GM12872 (cell line): ENCODE measurements at regions not wholly inside any gene's neighbourhood (a gene's known extent, or its start where the extent isn't known, plus 50 kb on each side); places are given as distances from the start of the nearest gene placed in this dataset.

Experiments used
- TF ChIP-seq, protein P1 (sequence below): IDR thresholded peaks from 3 replicates; pipeline ENCODE4 v1.5.1; 2011; ENCODE audit warnings: low read depth, mild to moderate bottlenecking, low read length, moderate library complexity; ENCODE audit not compliant: insufficient read depth

DNA sequence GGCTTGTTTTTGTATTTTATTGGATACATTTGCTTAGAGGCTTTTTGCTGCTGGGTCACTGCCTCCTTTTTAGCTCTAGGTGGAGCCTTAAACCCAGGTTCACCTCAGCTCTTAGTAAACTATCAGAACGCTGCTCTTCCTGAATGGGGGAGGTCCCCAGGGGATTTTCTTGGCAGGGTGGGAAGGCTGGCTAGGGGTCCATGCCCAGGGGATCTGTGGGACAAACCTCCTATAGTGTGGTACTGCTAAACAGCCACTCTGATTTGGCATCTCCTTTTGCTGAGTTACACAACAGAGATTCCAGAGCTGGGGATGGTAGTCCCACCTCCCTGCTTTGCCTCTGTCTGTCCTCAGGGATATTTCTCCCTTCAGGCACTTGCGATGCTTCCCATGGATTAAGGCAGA lies 204.9 kb downstream of the ZIC5 start:
- TF ChIP-seq, protein P1, sequence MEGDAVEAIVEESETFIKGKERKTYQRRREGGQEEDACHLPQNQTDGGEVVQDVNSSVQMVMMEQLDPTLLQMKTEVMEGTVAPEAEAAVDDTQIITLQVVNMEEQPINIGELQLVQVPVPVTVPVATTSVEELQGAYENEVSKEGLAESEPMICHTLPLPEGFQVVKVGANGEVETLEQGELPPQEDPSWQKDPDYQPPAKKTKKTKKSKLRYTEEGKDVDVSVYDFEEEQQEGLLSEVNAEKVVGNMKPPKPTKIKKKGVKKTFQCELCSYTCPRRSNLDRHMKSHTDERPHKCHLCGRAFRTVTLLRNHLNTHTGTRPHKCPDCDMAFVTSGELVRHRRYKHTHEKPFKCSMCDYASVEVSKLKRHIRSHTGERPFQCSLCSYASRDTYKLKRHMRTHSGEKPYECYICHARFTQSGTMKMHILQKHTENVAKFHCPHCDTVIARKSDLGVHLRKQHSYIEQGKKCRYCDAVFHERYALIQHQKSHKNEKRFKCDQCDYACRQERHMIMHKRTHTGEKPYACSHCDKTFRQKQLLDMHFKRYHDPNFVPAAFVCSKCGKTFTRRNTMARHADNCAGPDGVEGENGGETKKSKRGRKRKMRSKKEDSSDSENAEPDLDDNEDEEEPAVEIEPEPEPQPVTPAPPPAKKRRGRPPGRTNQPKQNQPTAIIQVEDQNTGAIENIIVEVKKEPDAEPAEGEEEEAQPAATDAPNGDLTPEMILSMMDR, result no peak

DNA sequence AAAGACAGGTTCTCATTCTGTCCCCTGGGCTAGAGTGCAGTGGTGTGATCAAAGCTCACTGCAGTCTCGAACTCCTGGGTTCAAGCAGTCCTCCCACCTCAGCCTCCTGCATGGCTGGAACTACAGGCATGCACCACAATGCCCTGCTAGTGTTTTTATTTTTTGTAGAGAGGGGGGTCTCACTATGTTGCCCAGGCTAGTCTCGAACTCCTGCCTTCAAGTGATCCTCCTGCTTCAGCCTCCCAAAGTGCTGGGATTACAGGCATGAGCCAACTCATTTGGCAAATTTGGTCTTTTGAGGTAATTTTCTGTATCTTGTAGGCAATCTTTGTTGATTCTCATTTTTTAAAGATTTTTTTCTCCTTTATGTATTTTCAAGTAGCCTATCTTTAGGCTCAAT lies 205.7 kb downstream of the ZIC5 start:
- TF ChIP-seq, protein P1, result no peak

DNA sequence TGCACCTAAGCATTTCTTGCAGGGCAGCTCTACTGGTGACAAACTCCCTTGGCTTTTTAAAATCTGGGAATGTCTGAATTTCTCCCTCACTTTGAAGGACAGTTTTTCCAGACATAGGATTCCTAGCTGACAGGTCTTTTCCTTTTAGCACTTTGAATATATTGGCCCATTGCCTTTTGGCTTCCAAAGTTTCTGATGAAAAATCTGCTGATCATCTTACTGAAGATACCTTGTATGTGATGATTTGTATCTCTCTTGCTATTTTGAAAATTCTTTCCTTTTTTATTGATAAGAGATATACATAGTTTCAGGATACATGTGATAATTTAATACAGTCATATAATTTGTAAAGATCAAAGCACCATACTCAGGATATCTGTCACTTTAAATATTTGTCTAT lies 211.1 kb downstream of the ZIC5 start:
- TF ChIP-seq, protein P1, result no peak

DNA sequence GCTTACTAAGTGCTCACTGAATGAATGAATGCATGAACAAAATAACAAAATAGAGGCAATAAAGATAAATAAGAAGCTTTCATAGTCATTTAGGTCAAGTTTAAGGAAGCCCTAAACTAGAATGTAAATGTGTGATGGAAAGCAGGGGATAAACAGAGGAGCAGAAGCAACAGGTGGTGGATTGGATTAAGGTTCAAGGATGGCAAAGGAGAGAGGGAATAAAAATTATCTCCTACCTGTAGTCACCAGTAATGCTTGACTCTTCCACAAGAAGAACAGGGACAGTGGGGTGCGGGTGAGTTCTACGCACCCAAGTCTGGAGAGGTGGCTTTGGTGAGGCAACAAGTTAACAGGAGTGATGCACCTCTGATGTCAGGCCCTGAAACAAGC lies 212.4 kb downstream of the ZIC5 start:
- TF ChIP-seq, protein P1, result no peak

DNA sequence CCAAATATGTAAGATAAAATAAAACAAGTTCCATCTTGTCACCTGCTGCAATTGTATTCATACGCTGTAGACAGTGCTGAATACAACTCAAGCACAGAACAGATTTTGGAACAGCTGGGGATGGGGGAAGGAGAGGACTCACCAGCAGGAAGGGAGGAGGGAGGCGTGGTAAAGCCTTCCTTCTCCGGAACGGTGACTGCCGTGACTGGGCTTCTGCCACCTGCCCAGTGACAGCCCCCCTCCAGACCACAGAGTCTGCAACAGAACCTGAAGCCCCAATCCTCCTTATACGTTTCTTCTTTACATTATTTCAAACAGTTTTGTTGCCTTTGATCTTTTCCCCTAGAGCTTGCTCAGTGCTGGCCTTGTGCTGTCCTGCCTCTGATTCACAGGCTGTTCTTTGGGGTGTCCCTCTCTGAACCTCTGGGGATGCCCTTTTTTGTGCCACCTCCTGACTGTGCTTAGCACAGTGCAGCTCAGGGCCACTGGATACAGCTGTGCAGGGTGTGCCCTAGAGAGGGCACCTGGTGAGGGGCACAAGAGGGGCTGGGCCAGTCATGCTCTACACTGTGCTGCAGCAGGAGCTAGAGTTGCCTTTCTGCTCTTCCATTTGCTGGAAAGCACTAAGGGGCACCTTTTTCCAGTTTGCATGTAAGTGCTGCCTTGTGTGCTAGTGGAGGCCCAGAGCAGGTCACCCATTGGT lies 213.0 kb downstream of the ZIC5 start:
- TF ChIP-seq, protein P1, result no peak

DNA sequence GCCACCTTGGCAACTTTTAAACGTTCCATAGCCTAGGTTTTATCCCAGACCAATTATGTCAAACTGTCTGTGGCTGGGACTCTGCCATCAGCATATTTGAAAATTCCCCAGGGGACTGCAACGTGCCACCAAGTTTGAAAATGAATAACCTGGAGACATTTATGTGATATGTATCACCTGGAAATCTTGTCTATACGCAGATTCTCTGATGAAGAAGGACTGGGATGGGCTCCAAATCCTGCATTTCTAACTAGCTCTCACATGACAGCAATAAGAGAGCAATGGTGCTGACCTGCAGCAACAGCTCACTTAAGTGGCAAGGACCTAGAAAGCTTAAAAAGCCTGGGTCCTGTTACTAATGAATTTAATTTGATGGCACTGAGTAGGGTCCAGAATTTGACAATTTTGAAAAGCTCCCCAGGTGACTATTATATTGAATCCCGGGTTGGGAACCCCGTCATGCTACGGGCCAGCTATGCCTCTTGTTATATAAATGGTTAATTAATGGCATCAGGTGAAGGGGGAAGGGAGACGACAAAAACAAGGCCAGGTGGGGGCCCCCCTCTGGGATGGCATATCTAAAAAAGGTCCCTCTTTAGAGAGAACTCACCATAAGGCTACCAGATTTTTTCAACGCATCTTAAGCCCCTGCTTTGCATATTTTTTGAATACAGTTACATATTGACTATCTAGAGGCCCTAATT lies 213.7 kb downstream of the ZIC5 start:
- TF ChIP-seq, protein P1, result no peak

DNA sequence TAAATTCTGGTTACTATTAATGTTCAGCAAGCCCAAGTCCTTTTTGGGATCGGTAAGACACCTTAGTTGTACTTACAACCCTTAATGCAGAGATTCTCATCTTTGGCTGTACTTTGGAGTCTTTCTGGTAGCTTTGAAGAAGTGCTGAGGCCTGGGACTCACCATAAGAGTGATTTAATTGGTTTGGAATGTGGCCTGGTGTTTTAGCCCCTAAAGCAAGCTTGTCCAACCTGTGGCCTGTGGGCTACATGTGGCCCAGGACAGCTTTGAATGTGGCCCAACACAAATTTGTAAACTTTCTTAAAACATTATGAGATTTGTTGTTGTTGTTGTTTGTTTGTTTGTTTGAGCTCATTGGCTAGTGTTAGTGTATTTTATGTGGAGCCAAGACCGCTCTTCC lies 215.3 kb downstream of the ZIC5 start:
- TF ChIP-seq, protein P1, result no peak
